Peyer's patch (tissue), 4 donors: ENCODE measurements at regions not wholly inside any gene's neighbourhood (a gene's known extent, or its start where the extent isn't known, plus 50 kb on each side); places are given as distances from the start of the nearest gene placed in this dataset.

Experiments
- DNase-seq, 3 donors: peaks; one replicate each; pipeline ENCODE4 v3.0.0-alpha.2; 2017 to 2019
- H3K27ac ChIP-seq, 4 donors: fragments of 200-600 bp; sonication (generic); one replicate each; pipeline ENCODE4 v1.5.1; 2016 to 2019
- H3K27me3 ChIP-seq, 2 donors: fragments of 200-600 bp; sonication (generic); one replicate each; pipeline ENCODE4 v1.5.1; 2019
- H3K36me3 ChIP-seq, 3 donors: fragments of 200-600 bp; sonication (generic); one replicate each; pipeline ENCODE4 v1.5.1; 2016 to 2019
- H3K4me1 ChIP-seq, 4 donors: fragments of 200-600 bp; sonication (generic); one replicate each; pipeline ENCODE4 v1.5.1; 2016 to 2019
- H3K4me3 ChIP-seq, 4 donors: fragments of 200-600 bp; sonication (generic); 1 replicate in 3 of 4; 2 replicates in 1 of 4; pipeline ENCODE4 v1.5.1; 2016 to 2019; ENCODE audit warnings: mild to moderate bottlenecking in 1 of 4
- H3K9me3 ChIP-seq, 4 donors: fragments of 200-600 bp; sonication (generic); one replicate each; pipeline ENCODE4 v1.5.1; 2016 to 2019; ENCODE audit warnings: mild to moderate bottlenecking in 1 of 4
- POLR2A ChIP-seq, 2 donors: fragments of 450-650 bp; IDR thresholded peaks; one replicate each; pipeline ENCODE4 v1.5.1; 2017; ENCODE audit warnings: antibody characterized with exemption in 2 of 2, mild to moderate bottlenecking in 2 of 2, moderate library complexity in 2 of 2
- TF ChIP-seq, protein P1 (sequence below), 6 experiments: fragments of 450-650 bp in 4 of 6; fragments of 200-600 bp in 2 of 6; sonication (generic) in 1 of 6; IDR thresholded peaks; one replicate each; pipeline ENCODE4 v1.5.1; 2017 to 2019; ENCODE audit warnings: antibody characterized with exemption in 6 of 6, mild to moderate bottlenecking in 3 of 6, moderate library complexity in 1 of 6

DNA sequence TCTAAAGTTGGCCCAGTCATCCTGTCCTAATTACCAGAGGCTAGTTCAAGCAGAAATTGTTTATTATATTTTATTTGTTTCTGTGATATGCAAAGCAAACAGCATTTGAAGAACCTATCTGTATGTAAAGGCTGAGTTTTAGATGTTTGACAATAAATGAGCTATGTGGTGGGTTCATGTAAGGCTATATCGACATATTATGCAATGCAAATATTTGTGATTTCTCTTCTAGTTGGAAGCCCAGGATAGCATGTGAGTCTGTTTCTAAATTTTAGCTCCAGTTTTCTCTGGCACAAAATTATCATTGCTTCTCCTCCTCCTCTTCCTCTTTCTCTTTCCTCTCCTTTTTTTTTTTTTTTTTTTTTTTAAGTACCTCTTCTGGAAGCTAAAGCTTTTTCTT lies 263.2 kb upstream of the LMCD1 start:
- no peaks in the 10 kb centered on the region for H3K9me3 ChIP-seq
- H3K4me1 ChIP-seq = no peaks in the 10 kb centered on the region
- H3K36me3 ChIP-seq = no peaks in the 10 kb centered on the region
- TF ChIP-seq POLR2A (IDR thresholded peaks at IDR 0.05) = no peak
- TF ChIP-seq, protein P1, sequence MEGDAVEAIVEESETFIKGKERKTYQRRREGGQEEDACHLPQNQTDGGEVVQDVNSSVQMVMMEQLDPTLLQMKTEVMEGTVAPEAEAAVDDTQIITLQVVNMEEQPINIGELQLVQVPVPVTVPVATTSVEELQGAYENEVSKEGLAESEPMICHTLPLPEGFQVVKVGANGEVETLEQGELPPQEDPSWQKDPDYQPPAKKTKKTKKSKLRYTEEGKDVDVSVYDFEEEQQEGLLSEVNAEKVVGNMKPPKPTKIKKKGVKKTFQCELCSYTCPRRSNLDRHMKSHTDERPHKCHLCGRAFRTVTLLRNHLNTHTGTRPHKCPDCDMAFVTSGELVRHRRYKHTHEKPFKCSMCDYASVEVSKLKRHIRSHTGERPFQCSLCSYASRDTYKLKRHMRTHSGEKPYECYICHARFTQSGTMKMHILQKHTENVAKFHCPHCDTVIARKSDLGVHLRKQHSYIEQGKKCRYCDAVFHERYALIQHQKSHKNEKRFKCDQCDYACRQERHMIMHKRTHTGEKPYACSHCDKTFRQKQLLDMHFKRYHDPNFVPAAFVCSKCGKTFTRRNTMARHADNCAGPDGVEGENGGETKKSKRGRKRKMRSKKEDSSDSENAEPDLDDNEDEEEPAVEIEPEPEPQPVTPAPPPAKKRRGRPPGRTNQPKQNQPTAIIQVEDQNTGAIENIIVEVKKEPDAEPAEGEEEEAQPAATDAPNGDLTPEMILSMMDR (IDR thresholded peaks at IDR 0.05) = no peak
- no peak for DNase-seq
- no peak overlapping the region for H3K4me3 ChIP-seq
- no peak overlapping the region for H3K27ac ChIP-seq
- H3K27me3 ChIP-seq = no peaks in the 10 kb centered on the region

DNA sequence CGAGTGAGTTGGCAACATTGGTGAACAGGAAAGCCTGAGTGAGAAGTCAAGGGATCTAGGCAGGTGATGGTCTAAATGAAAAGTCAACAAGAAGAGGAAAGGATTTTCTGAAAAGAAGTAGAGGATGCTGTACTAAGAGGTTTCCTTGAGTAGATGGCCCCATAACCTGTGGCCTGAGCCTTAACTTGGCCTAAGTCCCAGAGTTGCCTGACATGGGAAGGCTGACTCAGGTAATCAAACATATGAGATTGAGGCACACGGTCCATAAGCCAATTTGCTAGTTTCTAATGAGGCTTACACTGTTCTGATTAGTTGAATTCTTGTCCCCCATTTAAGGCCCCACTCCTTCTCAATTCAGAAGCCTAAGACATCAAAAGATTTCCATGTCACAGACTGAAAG lies 262.5 kb upstream of the LMCD1 start:
- no peaks in the 10 kb centered on the region for H3K27me3 ChIP-seq
- no peak for DNase-seq

DNA sequence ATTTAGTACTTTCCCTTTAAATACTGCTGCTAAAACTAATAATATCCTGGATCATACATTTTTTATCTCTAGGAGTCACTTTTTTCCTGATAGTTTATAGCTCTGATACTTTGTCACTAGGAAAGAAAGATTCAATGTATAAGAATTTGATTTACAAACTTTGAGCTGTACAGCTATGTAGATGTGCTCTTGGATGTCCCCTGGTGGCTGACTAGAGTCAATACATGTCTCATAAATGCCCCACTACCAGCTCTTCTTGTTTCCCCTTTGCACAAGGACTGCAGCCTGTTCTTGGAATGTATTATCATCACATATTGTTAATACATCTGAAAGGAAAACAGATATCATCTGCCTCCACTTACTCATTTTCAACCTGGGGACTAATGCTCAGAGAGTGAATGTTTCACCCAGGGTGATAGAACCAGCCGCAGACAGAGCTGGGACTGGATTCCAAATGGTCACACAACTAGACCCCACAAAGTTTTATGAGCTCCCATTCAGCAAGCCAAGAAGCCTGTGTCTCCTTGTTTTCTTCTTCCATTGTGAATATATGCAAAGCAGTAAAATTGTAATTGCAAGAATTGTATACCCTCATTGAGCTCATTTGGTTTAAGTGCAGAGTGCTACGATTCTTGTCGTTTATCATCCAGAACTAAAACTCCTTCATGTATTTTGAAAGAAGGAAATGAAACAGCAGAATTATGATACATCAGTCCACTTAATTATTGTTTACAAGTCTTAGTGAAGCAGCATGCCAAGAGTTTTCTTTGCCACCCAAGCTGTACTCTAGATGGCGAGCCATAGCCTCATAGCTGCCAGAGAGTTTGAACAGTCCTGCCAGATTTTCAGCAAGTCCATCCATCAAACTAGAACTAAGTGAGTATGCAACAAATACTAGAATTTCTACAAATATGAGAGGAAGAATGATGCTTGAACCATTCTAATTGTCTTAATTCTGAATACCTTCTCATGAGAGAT lies 261.6 kb upstream of the LMCD1 start:
- Histone ChIP-seq H3K27ac (no peak overlapping the region), H3K4me1 (no peaks in the 10 kb centered on the region), H3K36me3 (no peaks in the 10 kb centered on the region), H3K9me3 (no peaks in the 10 kb centered on the region), H3K4me3 (no peak overlapping the region), H3K27me3 (no peaks in the 10 kb centered on the region)
- no peak for DNase-seq
- TF ChIP-seq, protein P1 (IDR thresholded peaks at IDR 0.05) = peak; percentile 36 to 65 (median 59)
- TF ChIP-seq POLR2A (IDR thresholded peaks at IDR 0.05) = no peak

More for the DNA sequence above, 262.5 kb upstream of the LMCD1 start:
- Histone ChIP-seq H3K4me1 (no peaks in the 10 kb centered on the region), H3K36me3 (no peaks in the 10 kb centered on the region), H3K27ac (no peak overlapping the region), H3K4me3 (no peak overlapping the region), H3K9me3 (no peaks in the 10 kb centered on the region)
- TF ChIP-seq, protein P1 (IDR thresholded peaks at IDR 0.05) = no peak
- no peak for TF ChIP-seq POLR2A (IDR thresholded peaks at IDR 0.05)

DNA sequence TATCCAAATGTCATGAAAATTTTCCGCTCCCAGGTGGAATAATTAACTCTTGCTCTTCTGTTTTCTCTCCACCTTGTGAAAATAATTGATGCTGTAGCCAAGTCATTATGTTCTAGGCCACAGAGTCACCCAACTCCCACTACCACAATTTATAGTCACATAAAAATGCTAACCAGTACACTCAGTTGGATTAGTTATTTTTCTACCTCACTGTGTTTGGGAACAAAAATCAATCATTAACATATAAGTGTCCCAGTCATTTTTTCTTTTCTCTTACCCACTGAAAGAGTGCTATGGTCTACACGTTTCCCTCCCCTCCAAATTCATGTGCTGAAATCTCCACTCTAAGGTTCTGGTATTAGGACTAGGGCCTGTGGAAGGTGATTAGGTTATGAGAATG lies 255.6 kb upstream of the LMCD1 start:
- H3K9me3 ChIP-seq = no peaks in the 10 kb centered on the region
- DNase-seq = no peak
- no peak overlapping the region for H3K27ac ChIP-seq
- H3K4me3 ChIP-seq = no peak overlapping the region
- H3K27me3 ChIP-seq = no peaks in the 10 kb centered on the region
- no peaks in the 10 kb centered on the region for H3K36me3 ChIP-seq
- no peaks in the 10 kb centered on the region for H3K4me1 ChIP-seq
- TF ChIP-seq POLR2A (IDR thresholded peaks at IDR 0.05) = no peak
- TF ChIP-seq, protein P1 (IDR thresholded peaks at IDR 0.05) = no peak

DNA sequence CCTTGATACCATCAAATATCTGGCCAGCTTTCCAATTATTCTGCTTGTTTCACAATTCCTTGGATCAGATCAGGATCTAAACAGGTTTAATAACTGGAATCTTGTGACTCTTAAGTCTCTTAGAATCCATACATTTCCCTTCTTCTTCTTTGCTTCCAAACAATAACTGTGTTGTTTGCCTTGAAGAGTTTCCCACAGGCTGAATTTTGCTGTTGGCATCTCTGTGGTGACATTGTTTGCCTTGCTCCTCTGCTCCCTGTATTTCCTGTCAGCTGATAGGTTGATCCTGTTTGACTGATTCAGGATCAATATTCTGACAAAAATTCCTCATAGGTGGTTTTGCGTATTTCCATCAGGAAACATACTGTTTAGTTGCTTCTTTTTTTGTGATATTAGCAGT lies 248.4 kb upstream of the LMCD1 start:
- Histone ChIP-seq H3K4me3 (no peak overlapping the region), H3K27me3 (no peaks in the 10 kb centered on the region), H3K9me3 (no peaks in the 10 kb centered on the region), H3K36me3 (no peaks in the 10 kb centered on the region), H3K27ac (no peak overlapping the region), H3K4me1 (no peaks in the 10 kb centered on the region)
- no peak for TF ChIP-seq POLR2A (IDR thresholded peaks at IDR 0.05)
- TF ChIP-seq, protein P1 (IDR thresholded peaks at IDR 0.05) = no peak
- no peak for DNase-seq
